ENCODE measurements at regions not wholly inside any gene's neighbourhood (a gene's known extent, or its start where the extent isn't known, plus 50 kb on each side); places are given as distances from the start of the nearest gene placed in this dataset.

DNA sequence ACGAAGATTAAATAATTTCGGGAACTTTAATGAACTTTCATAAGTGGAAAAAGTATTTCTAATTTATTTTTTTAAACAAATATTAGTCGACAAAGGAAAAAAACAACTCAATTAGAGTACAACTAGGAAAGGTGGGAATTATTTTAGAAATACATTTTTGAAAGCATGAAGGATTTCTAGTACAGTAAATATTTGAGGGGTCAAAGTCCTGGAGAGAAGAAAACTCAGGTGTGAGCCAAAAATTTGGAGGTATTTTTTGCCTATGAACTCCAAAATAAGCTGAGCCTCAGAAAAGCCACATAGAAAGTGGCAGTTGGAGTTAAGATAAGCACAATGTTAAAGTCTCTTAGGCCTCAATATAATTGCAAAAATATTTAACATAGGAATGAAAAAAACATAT, 2017.3 kb downstream of the C4orf33 start:
- TF ChIP-seq, protein P1, sequence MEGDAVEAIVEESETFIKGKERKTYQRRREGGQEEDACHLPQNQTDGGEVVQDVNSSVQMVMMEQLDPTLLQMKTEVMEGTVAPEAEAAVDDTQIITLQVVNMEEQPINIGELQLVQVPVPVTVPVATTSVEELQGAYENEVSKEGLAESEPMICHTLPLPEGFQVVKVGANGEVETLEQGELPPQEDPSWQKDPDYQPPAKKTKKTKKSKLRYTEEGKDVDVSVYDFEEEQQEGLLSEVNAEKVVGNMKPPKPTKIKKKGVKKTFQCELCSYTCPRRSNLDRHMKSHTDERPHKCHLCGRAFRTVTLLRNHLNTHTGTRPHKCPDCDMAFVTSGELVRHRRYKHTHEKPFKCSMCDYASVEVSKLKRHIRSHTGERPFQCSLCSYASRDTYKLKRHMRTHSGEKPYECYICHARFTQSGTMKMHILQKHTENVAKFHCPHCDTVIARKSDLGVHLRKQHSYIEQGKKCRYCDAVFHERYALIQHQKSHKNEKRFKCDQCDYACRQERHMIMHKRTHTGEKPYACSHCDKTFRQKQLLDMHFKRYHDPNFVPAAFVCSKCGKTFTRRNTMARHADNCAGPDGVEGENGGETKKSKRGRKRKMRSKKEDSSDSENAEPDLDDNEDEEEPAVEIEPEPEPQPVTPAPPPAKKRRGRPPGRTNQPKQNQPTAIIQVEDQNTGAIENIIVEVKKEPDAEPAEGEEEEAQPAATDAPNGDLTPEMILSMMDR (optimal IDR thresholded peaks at IDR 0.05 in 1 of 3, IDR thresholded peaks at IDR 0.05 in 1 of 3, conservative IDR thresholded peaks at IDR 0.05 in 1 of 3; ENCODE audit: extremely low read depth in 1 of 3, insufficient read depth in 2 of 3, low read length in 3 of 3), result no peak
- no peak for TF ChIP-seq EZH2 (IDR thresholded peaks at IDR 0.05; ENCODE audit: low read length)
